ENCODE measurements at regions not wholly inside any gene's neighbourhood (a gene's known extent, or its start where the extent isn't known, plus 50 kb on each side); places are given as distances from the start of the nearest gene placed in this dataset.

DNA sequence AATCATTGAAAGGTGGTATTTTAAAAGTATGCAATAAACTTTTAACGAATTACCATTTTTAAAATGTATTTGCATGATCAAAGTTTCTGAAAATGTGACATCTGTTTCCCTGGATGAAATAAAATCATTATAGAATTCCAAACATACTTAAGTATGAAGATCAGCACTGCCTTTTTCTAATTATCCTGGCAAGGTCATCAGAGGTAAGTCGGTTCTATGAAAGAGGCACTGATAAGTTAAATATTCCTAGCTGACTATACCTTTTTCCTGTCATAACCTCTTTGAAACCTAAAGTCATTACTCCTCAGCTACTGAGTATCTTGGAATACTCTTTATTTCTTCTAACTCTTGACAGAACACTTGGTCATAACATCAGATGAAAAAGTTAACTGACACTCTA is 406.1 kb upstream of the ALCAM start (continued):
- TF ChIP-seq TEAD4 (IDR thresholded peaks at IDR 0.05; ENCODE audit: low read depth, low read length) (no peak), EGR1 (IDR thresholded peaks at IDR 0.05; ENCODE audit: borderline replicate concordance, low read depth, low read length) (no peak), RAD21 (IDR thresholded peaks at IDR 0.05 in 1 of 2, conservative IDR thresholded peaks at IDR 0.05 in 1 of 2; ENCODE audit: low read depth in 2 of 2, low read length in 2 of 2) (no peak), KDM1A (IDR thresholded peaks at IDR 0.05; ENCODE audit: borderline replicate concordance, low read length) (no peak)
